Keratinocyte (primary cell): ENCODE measurements at regions not wholly inside any gene's neighbourhood (a gene's known extent, or its start where the extent isn't known, plus 50 kb on each side); places are given as distances from the start of the nearest gene placed in this dataset.

Experiments
- DNase-seq: peaks from one replicate; pipeline ENCODE4 v3.0.0-alpha.2; 2011; ENCODE audit warnings: low read depth, missing footprints, low spot score
- FAIRE-seq: peaks from 2 replicates; lab custom pipeline; 2011; peaks lifted over from hg19 to GRCh38; lab: Jason Lieb, UNC
- H2AFZ ChIP-seq: 2 replicates; pipeline ENCODE4 v1.6.0; 2012; ENCODE audit warnings: low read length, control low read depth, inconsistent platforms; ENCODE audit not compliant: control insufficient read depth
- H3K27ac ChIP-seq: 2 replicates; pipeline ENCODE4 v1.5.1; 2011; ENCODE audit warnings: low read length; ENCODE audit not compliant: control insufficient read depth, insufficient read depth
- H3K27me3 ChIP-seq: 3 replicates; pipeline ENCODE4 v1.6.0; 2011; ENCODE audit warnings: low read length; ENCODE audit not compliant: control insufficient read depth, insufficient read depth; ENCODE audit errors: extremely low read depth
- H3K36me3 ChIP-seq, 2 experiments: 2 replicates in 1 of 2; 3 replicates in 1 of 2; pipeline ENCODE4 v1.5.1; 2011; ENCODE audit warnings: low read length in 2 of 2, mild to moderate bottlenecking in 1 of 2; ENCODE audit not compliant: control insufficient read depth in 2 of 2, insufficient read depth in 2 of 2; ENCODE audit errors: extremely low read depth in 1 of 2
- H3K4me1 ChIP-seq: 3 replicates; pipeline ENCODE4 v1.5.1; 2011; ENCODE audit warnings: low read length; ENCODE audit not compliant: control insufficient read depth, insufficient read depth; ENCODE audit errors: extremely low read depth
- H3K4me2 ChIP-seq: 3 replicates; pipeline ENCODE4 v1.6.0; 2011; ENCODE audit warnings: low read depth, low read length; ENCODE audit not compliant: control insufficient read depth, insufficient read depth; ENCODE audit errors: extremely low read depth
- H3K4me3 ChIP-seq, 3 experiments: fragments of 200-600 bp in 1 of 3; sonication (generic) in 1 of 3; 2 replicates in 2 of 3; 3 replicates in 1 of 3; pipeline ENCODE4 v1.5.1; 2011 to 2016; ENCODE audit warnings: low read length in 3 of 3, mild to moderate bottlenecking in 3 of 3, control low read depth in 2 of 3, inconsistent platforms in 1 of 3, low read depth in 1 of 3, mixed read lengths in 1 of 3, mixed run types in 1 of 3, moderate library complexity in 1 of 3; ENCODE audit not compliant: control insufficient read depth in 2 of 3, insufficient read depth in 2 of 3; ENCODE audit errors: extremely low read depth in 1 of 3
- H3K79me2 ChIP-seq: 2 replicates; pipeline ENCODE4 v1.6.0; 2012; ENCODE audit warnings: low read length; ENCODE audit not compliant: control insufficient read depth, insufficient read depth
- H3K9ac ChIP-seq: 3 replicates; pipeline ENCODE4 v1.6.0; 2011; ENCODE audit warnings: low read length; ENCODE audit not compliant: control insufficient read depth, insufficient read depth; ENCODE audit errors: extremely low read depth
- H3K9me1 ChIP-seq: 3 replicates; pipeline ENCODE4 v1.6.0; 2011; ENCODE audit warnings: low read length; ENCODE audit not compliant: control insufficient read depth, insufficient read depth; ENCODE audit errors: extremely low read depth
- H3K9me3 ChIP-seq: 2 replicates; pipeline ENCODE4 v1.5.1; 2012; ENCODE audit warnings: low read depth, low read length; ENCODE audit not compliant: control insufficient read depth
- H4K20me1 ChIP-seq: 3 replicates; pipeline ENCODE4 v1.6.0; 2011; ENCODE audit warnings: low read length; ENCODE audit not compliant: control insufficient read depth, insufficient read depth; ENCODE audit errors: extremely low read depth
- CTCF ChIP-seq, 3 experiments: IDR thresholded peaks in 1 of 3; conservative IDR thresholded peaks in 1 of 3; optimal IDR thresholded peaks in 1 of 3; 2 replicates in 2 of 3; 3 replicates in 1 of 3; pipeline versions ENCODE3 to v1.5.1; 2011; ENCODE audit warnings: low read length in 3 of 3, mild to moderate bottlenecking in 3 of 3, moderate library complexity in 2 of 3, control low read depth in 1 of 3, inconsistent platforms in 1 of 3; ENCODE audit not compliant: insufficient read depth in 2 of 3; ENCODE audit errors: extremely low read depth in 1 of 3
- EZH2 ChIP-seq: IDR thresholded peaks from one replicate; pipeline ENCODE4 v1.6.1; 2012; ENCODE audit warnings: inconsistent platforms, mild to moderate bottlenecking, low read length, moderate library complexity
- dilution Hi-C: fragments of 300-500 bp; cut with MboI; formaldehyde crosslinking; loops from one replicate; pipeline ENCODE4 v1.7.0; 2020; ENCODE audit warnings: low sequenced_read_pairs; ENCODE audit not compliant: extremely low pct_ligation_motif_present

GRCh38 chr3:6018456-6018855 is 830.9 kb downstream of the EDEM1 start:
- Histone ChIP-seq H3K4me2 (no peak overlapping the region), H4K20me1 (no peaks in the 10 kb centered on the region), H3K36me3 (no peaks in the 10 kb centered on the region), H3K4me1 (no peaks in the 10 kb centered on the region), H3K4me3 (no peak overlapping the region), H3K9me1 (no peaks in the 10 kb centered on the region), H3K79me2 (no peaks in the 10 kb centered on the region), H3K27ac (no peak overlapping the region), H3K27me3 (no peaks in the 10 kb centered on the region), H2AFZ (no peak overlapping the region), H3K9me3 (no peaks in the 10 kb centered on the region), H3K9ac (no peak overlapping the region)
- TF ChIP-seq EZH2 (no peak), CTCF (optimal IDR thresholded peaks at IDR 0.05 in 1 of 3, IDR thresholded peaks at IDR 0.05 in 1 of 3, conservative IDR thresholded peaks at IDR 0.05 in 1 of 3; ENCODE audit: extremely low read depth in 1 of 3, insufficient read depth in 2 of 3, low read length in 3 of 3) (no peak)
- DNase-seq (no peak), FAIRE-seq (no peak)
- dilution Hi-C loops: no loop called here

GRCh38 chr3:6022621-6023020 is 835.1 kb downstream of the EDEM1 start:
- no peak overlapping the region for H3K4me3 ChIP-seq
- TF ChIP-seq CTCF (optimal IDR thresholded peaks at IDR 0.05 in 1 of 3, IDR thresholded peaks at IDR 0.05 in 1 of 3, conservative IDR thresholded peaks at IDR 0.05 in 1 of 3; ENCODE audit: extremely low read depth in 1 of 3, insufficient read depth in 2 of 3, low read length in 3 of 3): no peak
- TF ChIP-seq EZH2: no peak
- no peaks in the 10 kb centered on the region for H3K36me3 ChIP-seq
- H2AFZ ChIP-seq: no peak overlapping the region
- no peaks in the 10 kb centered on the region for H3K79me2 ChIP-seq
- no peaks in the 10 kb centered on the region for H3K4me1 ChIP-seq
- no peak overlapping the region for H3K4me2 ChIP-seq
- no peaks in the 10 kb centered on the region for H3K27me3 ChIP-seq
- H4K20me1 ChIP-seq: no peaks in the 10 kb centered on the region
- H3K9ac ChIP-seq: no peak overlapping the region
- no peaks in the 10 kb centered on the region for H3K9me1 ChIP-seq
- no peak overlapping the region for H3K27ac ChIP-seq
- DNase-seq (no peak), FAIRE-seq (no peak)
- dilution Hi-C loops: no loop called here
- H3K9me3 ChIP-seq: no peaks in the 10 kb centered on the region
